Spleen (tissue), 7 donors: ENCODE measurements at regions not wholly inside any gene's neighbourhood (a gene's known extent, or its start where the extent isn't known, plus 50 kb on each side); places are given as distances from the start of the nearest gene placed in this dataset.

Source experiments
- CTCF ChIP-seq, 11 experiments: fragments of 200-600 bp in 7 of 11; fragments of 450-650 bp in 4 of 11; sonication (generic) in 4 of 11; IDR thresholded peaks in 8 of 11; conservative IDR thresholded peaks in 3 of 11; 1 replicate in 7 of 11; 2 replicates in 4 of 11; pipeline versions ENCODE4 v1.4.0 to v1.8.0; 2016 to 2021; ENCODE audit warnings: antibody characterized with exemption in 11 of 11, inconsistent platforms in 4 of 11, mild to moderate bottlenecking in 1 of 11
- POLR2A ChIP-seq, 3 donors: fragments of 450-650 bp; IDR thresholded peaks; one replicate each; pipeline ENCODE4 v1.5.1; 2017; ENCODE audit warnings: antibody characterized with exemption in 3 of 3, mild to moderate bottlenecking in 1 of 3
- donor health status: DM: no; HTN: no; CAD: no; lungs with moderate emphysema.
- donor health status: DM: no; HTN: no; CAD: no.
- donor health status: DM: no; HTN: no; CAD: no.

GRCh38 chr2:52391621-52392020 lies 1359.7 kb upstream of the NRXN1 start:
- TF ChIP-seq CTCF (IDR thresholded peaks at IDR 0.05 in 8 of 11, conservative IDR thresholded peaks at IDR 0.05 in 3 of 11) (no peak), POLR2A (IDR thresholded peaks at IDR 0.05) (no peak)
